Trophoblast cell (in vitro differentiated cells and primary cell): ENCODE measurements at regions not wholly inside any gene's neighbourhood (a gene's known extent, or its start where the extent isn't known, plus 50 kb on each side); places are given as distances from the start of the nearest gene placed in this dataset.

Experiments used
- DNase-seq, 2 donors: peaks; one replicate each; pipeline ENCODE4 v3.0.0-alpha.2; 2016
- H2AFZ ChIP-seq: 2 replicates; pipeline ENCODE4 v1.6.1; 2013; ENCODE audit warnings: low read length, moderate library complexity, mild to moderate bottlenecking; ENCODE audit not compliant: insufficient read depth, poor library complexity
- H2AK5ac ChIP-seq: 2 replicates; pipeline ENCODE4 v1.6.1; 2013; ENCODE audit warnings: mild to moderate bottlenecking, low read length
- H2BK120ac ChIP-seq: 2 replicates; pipeline ENCODE4 v1.6.1; 2013; ENCODE audit warnings: low read length, mild to moderate bottlenecking, moderate library complexity; ENCODE audit not compliant: insufficient read depth, poor library complexity
- H2BK12ac ChIP-seq: 2 replicates; pipeline ENCODE4 v1.6.1; 2013; ENCODE audit warnings: mild to moderate bottlenecking, low read length, moderate library complexity
- H2BK5ac ChIP-seq: 2 replicates; pipeline ENCODE4 v1.6.1; 2013; ENCODE audit warnings: low read length, low read depth, moderate library complexity, mild to moderate bottlenecking; ENCODE audit not compliant: poor library complexity
- H3K14ac ChIP-seq: 2 replicates; pipeline ENCODE4 v1.6.1; 2013; ENCODE audit warnings: mild to moderate bottlenecking, low read length
- H3K18ac ChIP-seq: 2 replicates; pipeline ENCODE4 v1.6.1; 2013; ENCODE audit warnings: mild to moderate bottlenecking, low read length
- H3K23ac ChIP-seq: 2 replicates; pipeline ENCODE4 v1.6.1; 2013; ENCODE audit warnings: low read length
- H3K27ac ChIP-seq: 2 replicates; pipeline ENCODE4 v1.5.1; 2013; ENCODE audit warnings: low read depth, mild to moderate bottlenecking, inconsistent platforms, low read length, moderate library complexity
- H3K27me3 ChIP-seq: 2 replicates; pipeline ENCODE4 v1.6.1; 2013; ENCODE audit warnings: inconsistent platforms, mild to moderate bottlenecking, low read length, moderate library complexity; ENCODE audit not compliant: insufficient read depth
- H3K36me3 ChIP-seq, 2 experiments: 1 replicate in 1 of 2; 2 replicates in 1 of 2; pipeline ENCODE4 v1.6.1; 2013; ENCODE audit warnings: low read length in 2 of 2, mild to moderate bottlenecking in 2 of 2, moderate library complexity in 1 of 2; ENCODE audit not compliant: insufficient read depth in 2 of 2, control insufficient read depth in 1 of 2
- H3K4ac ChIP-seq: 2 replicates; pipeline ENCODE4 v1.6.1; 2013; ENCODE audit warnings: low read depth, mild to moderate bottlenecking, low read length, moderate library complexity
- H3K4me1 ChIP-seq, 2 experiments: 1 replicate in 1 of 2; 2 replicates in 1 of 2; pipeline ENCODE4 v1.6.1; 2013; ENCODE audit warnings: low read length in 2 of 2, mild to moderate bottlenecking in 2 of 2, moderate library complexity in 1 of 2; ENCODE audit not compliant: insufficient read depth in 2 of 2, control insufficient read depth in 1 of 2
- H3K4me2 ChIP-seq: 2 replicates; pipeline ENCODE4 v1.6.1; 2013; ENCODE audit warnings: inconsistent platforms, mild to moderate bottlenecking, low read length, moderate library complexity
- H3K4me3 ChIP-seq: 2 replicates; pipeline ENCODE4 v1.5.1; 2013; ENCODE audit warnings: mild to moderate bottlenecking, low read depth, low read length, inconsistent platforms
- H3K79me1 ChIP-seq: one replicate; pipeline ENCODE4 v1.6.1; 2013; ENCODE audit warnings: low read length
- H3K79me2 ChIP-seq: 2 replicates; pipeline ENCODE4 v1.6.1; 2013; ENCODE audit warnings: low read length, mild to moderate bottlenecking; ENCODE audit not compliant: control insufficient read depth, insufficient read depth, poor library complexity
- H3K9ac ChIP-seq: 2 replicates; pipeline ENCODE4 v1.6.1; 2013; ENCODE audit warnings: mild to moderate bottlenecking, low read length
- H3K9me3 ChIP-seq: 2 replicates; pipeline ENCODE4 v1.6.1; 2013; ENCODE audit warnings: low read depth, mild to moderate bottlenecking, control low read depth, inconsistent platforms, low read length; ENCODE audit not compliant: insufficient read depth
- H4K12ac ChIP-seq: 2 replicates; pipeline ENCODE4 v1.6.1; 2013; ENCODE audit warnings: low read depth, mild to moderate bottlenecking, low read length, moderate library complexity
- H4K8ac ChIP-seq: 2 replicates; pipeline ENCODE4 v1.6.1; 2013; ENCODE audit warnings: low read depth, mild to moderate bottlenecking, low read length, moderate library complexity
- H4K91ac ChIP-seq: one replicate; pipeline ENCODE4 v1.6.1; 2013; ENCODE audit warnings: low read depth, mild to moderate bottlenecking, low read length, moderate library complexity
- WGBS: extraction: QIAGEN DNeasy Blood & Tissue Kit; methylation state at CpG from one replicate; pipeline ENCODE4 v1.1.7; 2013; ENCODE audit warnings: missing lambda C conversion rate; ENCODE audit not compliant: insufficient read length, insufficient coverage; ENCODE audit errors: extremely low coverage; 5-methylcytosine and 5-hydroxymethylcytosine counted together

- Histone ChIP-seq H3K4me1 (peaks cover 0 to 2% of the 10 kb centered on the region in 2 experiments), H3K9ac (no peak overlapping the region), H2BK12ac (no peak overlapping the region), H3K27me3 (no peaks in the 10 kb centered on the region), H2AK5ac (no peak overlapping the region), H2AFZ (no peak overlapping the region), H3K27ac (no peak overlapping the region), H4K8ac (no peak overlapping the region), H3K23ac (no peak overlapping the region), H4K12ac (no peak overlapping the region), H4K91ac (no peak overlapping the region), H3K14ac (no peak overlapping the region), H2BK120ac (no peak overlapping the region), H3K4me3 (no peak overlapping the region), H3K4me2 (no peak overlapping the region), H3K79me2 (no peaks in the 10 kb centered on the region), H3K9me3 (no peaks in the 10 kb centered on the region), H3K18ac (no peak overlapping the region), H3K36me3 (no peaks in the 10 kb centered on the region), H2BK5ac (no peak overlapping the region), H3K79me1 (no peaks in the 10 kb centered on the region), H3K4ac (no peak overlapping the region)
- DNase-seq = no peak
- WGBS = no CpG with 5 or more reads among the region's 3 CpGs
These were observed 326.3 kb downstream of the ARRDC4 start for GRCh38 chr15:98286831-98287230.

- H2BK12ac ChIP-seq = no peak overlapping the region
- H4K12ac ChIP-seq = no peak overlapping the region
- no peak overlapping the region for H3K27ac ChIP-seq
- H3K79me2 ChIP-seq = no peaks in the 10 kb centered on the region
- H4K91ac ChIP-seq = no peak overlapping the region
- no peak overlapping the region for H4K8ac ChIP-seq
- no peak overlapping the region for H2BK120ac ChIP-seq
- no peaks in the 10 kb centered on the region for H3K9me3 ChIP-seq
- no CpG with 5 or more reads among the region's 11 CpGs for WGBS
- H3K4me2 ChIP-seq = no peak overlapping the region
- H2BK5ac ChIP-seq = no peak overlapping the region
- no peak for DNase-seq
- H2AK5ac ChIP-seq = no peak overlapping the region
- H3K14ac ChIP-seq = no peak overlapping the region
- no peak overlapping the region for H3K18ac ChIP-seq
- no peak overlapping the region for H2AFZ ChIP-seq
- no peak overlapping the region for H3K23ac ChIP-seq
- H3K36me3 ChIP-seq = no peaks in the 10 kb centered on the region
- H3K27me3 ChIP-seq = peaks cover 4% of the 10 kb centered on the region
- peaks cover 0 to 7% of the 10 kb centered on the region in 2 experiments for H3K4me1 ChIP-seq
- no peak overlapping the region for H3K4me3 ChIP-seq
- H3K4ac ChIP-seq = no peak overlapping the region
- no peaks in the 10 kb centered on the region for H3K79me1 ChIP-seq
- H3K9ac ChIP-seq = no peak overlapping the region
These were observed 327.6 kb downstream of the ARRDC4 start for GRCh38 chr15:98288091-98288590.

GRCh38 chr15:98289747-98290146 lies 329.2 kb downstream of the ARRDC4 start:
- Histone ChIP-seq H3K18ac (no peak overlapping the region), H3K9ac (no peak overlapping the region), H4K12ac (no peak overlapping the region), H2AFZ (no peak overlapping the region), H3K14ac (no peak overlapping the region), H3K79me2 (no peaks in the 10 kb centered on the region), H3K79me1 (no peaks in the 10 kb centered on the region), H3K27ac (no peak overlapping the region), H2BK120ac (no peak overlapping the region), H3K9me3 (no peaks in the 10 kb centered on the region), H3K4me3 (no peak overlapping the region), H2AK5ac (no peak overlapping the region), H2BK12ac (no peak overlapping the region), H3K27me3 (peaks cover 9% of the 10 kb centered on the region), H4K8ac (no peak overlapping the region), H3K4me1 (peaks cover 0 to 7% of the 10 kb centered on the region in 2 experiments), H4K91ac (no peak overlapping the region), H3K23ac (no peak overlapping the region), H2BK5ac (no peak overlapping the region), H3K4ac (no peak overlapping the region), H3K4me2 (no peak overlapping the region), H3K36me3 (no peaks in the 10 kb centered on the region)
- no CpG with 5 or more reads among the region's 3 CpGs for WGBS
- DNase-seq = no peak

GRCh38 chr15:98292442-98293240 lies 332.1 kb downstream of the ARRDC4 start:
- Histone ChIP-seq H3K27ac (no peak overlapping the region), H3K23ac (no peak overlapping the region), H2BK12ac (no peak overlapping the region), H2AK5ac (no peak overlapping the region), H4K91ac (no peak overlapping the region), H3K9ac (no peak overlapping the region), H2BK120ac (no peak overlapping the region), H2BK5ac (no peak overlapping the region), H3K4ac (no peak overlapping the region), H3K4me2 (peak overlapping the region; percentile 40), H3K14ac (no peak overlapping the region), H2AFZ (no peak overlapping the region), H3K27me3 (peaks cover 12% of the 10 kb centered on the region), H4K8ac (no peak overlapping the region), H3K4me3 (no peak overlapping the region), H3K36me3 (no peaks in the 10 kb centered on the region), H3K9me3 (no peaks in the 10 kb centered on the region), H3K4me1 (peaks cover 0 to 5% of the 10 kb centered on the region in 2 experiments), H4K12ac (no peak overlapping the region), H3K79me2 (no peaks in the 10 kb centered on the region), H3K79me1 (no peaks in the 10 kb centered on the region), H3K18ac (no peak overlapping the region)
- DNase-seq = peak; percentile 54 to 66
- no CpG with 5 or more reads among the region's 46 CpGs for WGBS
